Breast epithelium (tissue), 3 donors: ENCODE measurements at regions not wholly inside any gene's neighbourhood (a gene's known extent, or its start where the extent isn't known, plus 50 kb on each side); places are given as distances from the start of the nearest gene placed in this dataset.

Experiments
- POLR2A ChIP-seq: fragments of 450-650 bp; IDR thresholded peaks from one replicate; pipeline ENCODE4 v1.6.1; 2016; ENCODE audit warnings: antibody characterized with exemption, mild to moderate bottlenecking, moderate library complexity
- POLR2AphosphoS5 ChIP-seq, 3 donors: sonication (generic); formaldehyde crosslinking; IDR thresholded peaks; one replicate each; pipeline ENCODE4 v1.6.1; 2017; ENCODE audit warnings: antibody characterized with exemption in 3 of 3
- TF ChIP-seq, protein P1 (sequence below), 3 donors: fragments of 450-650 bp; IDR thresholded peaks; one replicate each; pipeline ENCODE4 v1.5.1; 2016 to 2017; ENCODE audit warnings: antibody characterized with exemption in 3 of 3, mild to moderate bottlenecking in 3 of 3, moderate library complexity in 3 of 3

DNA sequence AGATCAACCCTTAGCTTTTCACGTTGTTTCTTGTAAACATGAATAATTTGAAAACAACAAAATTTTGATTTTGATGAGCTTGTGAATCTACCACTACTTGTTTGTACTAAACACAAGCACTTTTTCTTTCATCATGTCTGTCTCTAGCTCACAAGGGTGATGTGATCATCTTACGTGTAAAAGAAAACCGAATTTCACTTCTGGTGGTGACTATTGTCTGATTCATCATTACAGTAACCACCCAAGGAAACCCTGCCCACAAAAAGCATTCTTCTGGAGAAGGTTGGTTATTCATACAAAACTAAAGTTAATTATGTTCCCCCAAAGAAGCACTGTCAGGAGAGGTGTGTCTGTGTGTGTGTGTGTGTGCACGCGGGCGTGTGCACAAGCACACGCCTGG, 285.4 kb downstream of the ZNF516 start:
- TF ChIP-seq, protein P1, sequence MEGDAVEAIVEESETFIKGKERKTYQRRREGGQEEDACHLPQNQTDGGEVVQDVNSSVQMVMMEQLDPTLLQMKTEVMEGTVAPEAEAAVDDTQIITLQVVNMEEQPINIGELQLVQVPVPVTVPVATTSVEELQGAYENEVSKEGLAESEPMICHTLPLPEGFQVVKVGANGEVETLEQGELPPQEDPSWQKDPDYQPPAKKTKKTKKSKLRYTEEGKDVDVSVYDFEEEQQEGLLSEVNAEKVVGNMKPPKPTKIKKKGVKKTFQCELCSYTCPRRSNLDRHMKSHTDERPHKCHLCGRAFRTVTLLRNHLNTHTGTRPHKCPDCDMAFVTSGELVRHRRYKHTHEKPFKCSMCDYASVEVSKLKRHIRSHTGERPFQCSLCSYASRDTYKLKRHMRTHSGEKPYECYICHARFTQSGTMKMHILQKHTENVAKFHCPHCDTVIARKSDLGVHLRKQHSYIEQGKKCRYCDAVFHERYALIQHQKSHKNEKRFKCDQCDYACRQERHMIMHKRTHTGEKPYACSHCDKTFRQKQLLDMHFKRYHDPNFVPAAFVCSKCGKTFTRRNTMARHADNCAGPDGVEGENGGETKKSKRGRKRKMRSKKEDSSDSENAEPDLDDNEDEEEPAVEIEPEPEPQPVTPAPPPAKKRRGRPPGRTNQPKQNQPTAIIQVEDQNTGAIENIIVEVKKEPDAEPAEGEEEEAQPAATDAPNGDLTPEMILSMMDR (IDR thresholded peaks at IDR 0.05): no peak
- TF ChIP-seq POLR2A (no peak), POLR2AphosphoS5 (IDR thresholded peaks at IDR 0.05) (no peak)
